GM12878 (cell line): ENCODE measurements at regions not wholly inside any gene's neighbourhood (a gene's known extent, or its start where the extent isn't known, plus 50 kb on each side); places are given as distances from the start of the nearest gene placed in this dataset.

ENCODE experiments used
- ATAC-seq: fragments of 200-7000 bp; cut with Tn5 transposase; 3 replicates; pipeline ENCODE4 v1.9.1; 2020; ENCODE audit warnings: mild to moderate bottlenecking, moderate library complexity
- BruUV-seq: library from RNA; stranded (reverse); fragments of 400-500 nt; replicated peaks from 2 replicates; lab custom pipeline; 2021; lab: Mats Ljungman, UMichigan
- CTCF ChIA-PET: fragments of 300-600 bp; sonication (Branson Sonifier 250); formaldehyde crosslinking; extraction: SDS; loops from one replicate; lab custom pipeline; 2021; ENCODE audit warnings: inconsistent platforms; lab: Yijun Ruan, JAX
- POLR2A ChIA-PET: fragments of 350-600 bp; formaldehyde crosslinking; extraction: SDS; loops from one replicate; lab custom pipeline; 2021; ENCODE audit warnings: inconsistent platforms; lab: Charles Lee
- RAD21 ChIA-PET: fragments of 300-600 bp; sonication (Branson Sonifier 250); formaldehyde crosslinking; loops from one replicate; lab custom pipeline; 2023; ENCODE audit warnings: antibody characterized with exemption; ENCODE audit not compliant: unreplicated experiment; lab: Charles Lee
- SMC1A ChIA-PET: fragments of 300-600 bp; sonication (Branson Sonifier 250); formaldehyde crosslinking; loops from one replicate; lab custom pipeline; 2023; ENCODE audit not compliant: unreplicated experiment, uncharacterized antibody; lab: Charles Lee
- DNase-seq: peaks from one replicate; pipeline ENCODE4 v3.0.0-alpha.2; 2011; ENCODE audit warnings: low read depth, low spot score
- FAIRE-seq: peaks from 3 replicates; lab custom pipeline; 2011; peaks lifted over from hg19 to GRCh38; lab: Jason Lieb, UNC
- H2AFZ ChIP-seq: 2 replicates; pipeline ENCODE4 v1.6.0; 2011; ENCODE audit warnings: low read depth, low read length, control low read depth; ENCODE audit not compliant: control insufficient read depth
- H3K27ac ChIP-seq: 2 replicates; pipeline ENCODE4 v1.5.1; 2011; ENCODE audit warnings: control low read depth; ENCODE audit not compliant: control insufficient read depth, insufficient read depth
- H3K27me3 ChIP-seq, 2 experiments: replicated peaks in 1 of 2; 2 replicates each; pipeline versions ENCODE4 v1.6.0 to v1.6.1; 2011; ENCODE audit warnings: low read length in 1 of 2; ENCODE audit not compliant: control insufficient read depth in 2 of 2, insufficient read depth in 2 of 2
- H3K36me3 ChIP-seq, 2 experiments: 2 replicates each; pipeline ENCODE4 v1.5.1; 2011; ENCODE audit warnings: low read length in 1 of 2; ENCODE audit not compliant: control insufficient read depth in 2 of 2, insufficient read depth in 2 of 2
- H3K4me1 ChIP-seq: 2 replicates; pipeline ENCODE4 v1.6.1; 2011; ENCODE audit warnings: mild to moderate bottlenecking, low read length, moderate library complexity, mixed read lengths; ENCODE audit not compliant: control insufficient read depth, insufficient read depth
- H3K4me2 ChIP-seq: 2 replicates; pipeline ENCODE4 v1.6.0; 2011; ENCODE audit warnings: control low read depth; ENCODE audit not compliant: control insufficient read depth, insufficient read depth
- H3K4me3 ChIP-seq: fragments of 200-600 bp; sonication (generic); 2 replicates; pipeline ENCODE4 v1.5.1; 2016
- H3K79me2 ChIP-seq: 2 replicates; pipeline ENCODE4 v1.6.0; 2011; ENCODE audit warnings: low read length; ENCODE audit not compliant: control insufficient read depth, insufficient read depth
- H3K9ac ChIP-seq: 2 replicates; pipeline ENCODE4 v1.8.0; 2011; ENCODE audit warnings: low read length, control low read depth, mixed read lengths; ENCODE audit not compliant: control insufficient read depth, insufficient read depth
- H3K9me3 ChIP-seq: replicated peaks from 3 replicates; pipeline ENCODE4 v1.5.1; 2011; ENCODE audit warnings: mild to moderate bottlenecking, low read length; ENCODE audit not compliant: control insufficient read depth, insufficient read depth
- H4K20me1 ChIP-seq: 2 replicates; pipeline ENCODE4 v1.6.0; 2011; ENCODE audit not compliant: control insufficient read depth, insufficient read depth
- FOXK2 ChIP-seq: fragments of 450-650 bp; IDR thresholded peaks from 2 replicates; pipeline ENCODE4 v1.6.1; 2017; ENCODE audit warnings: mild to moderate bottlenecking, moderate library complexity
- JUNB ChIP-seq: IDR thresholded peaks from 2 replicates; pipeline ENCODE4 v1.6.1; 2016; ENCODE audit warnings: antibody characterized with exemption, mild to moderate bottlenecking
- JUND ChIP-seq: IDR thresholded peaks from 2 replicates; pipeline ENCODE4 v1.6.1; 2012; ENCODE audit warnings: low read depth, mild to moderate bottlenecking, low read length, improper control_type of control experiment, moderate library complexity
- KAT2A ChIP-seq: conservative IDR thresholded peaks from 2 replicates; pipeline ENCODE4 v1.6.1; 2011; ENCODE audit warnings: low read depth, low read length; ENCODE audit not compliant: control insufficient read depth
- MTA3 ChIP-seq: IDR thresholded peaks from 2 replicates; pipeline ENCODE4 v1.6.1; 2012; ENCODE audit warnings: low read length, inconsistent platforms, borderline replicate concordance
- RELA ChIP-seq: fragments of 450-650 bp; IDR thresholded peaks from 2 replicates; pipeline ENCODE4 v1.8.0; 2014; ENCODE audit warnings: borderline replicate concordance; ENCODE audit not compliant: partially characterized antibody
- SIX5 ChIP-seq: IDR thresholded peaks from 2 replicates; pipeline ENCODE4 v1.6.1; 2011; ENCODE audit warnings: mild to moderate bottlenecking, low read depth, low read length, moderate library complexity; ENCODE audit not compliant: severe bottlenecking
- STAT1 ChIP-seq: fragments of 450-650 bp; conservative IDR thresholded peaks from 2 replicates; pipeline ENCODE4 v1.6.1; 2014; ENCODE audit warnings: antibody characterized with exemption, mild to moderate bottlenecking
- YY1 ChIP-seq: IDR thresholded peaks from 2 replicates; pipeline ENCODE4 v1.6.1; 2011; ENCODE audit warnings: low read depth, mild to moderate bottlenecking, low read length
- ZZZ3 ChIP-seq: IDR thresholded peaks from 2 replicates; pipeline ENCODE4 v1.6.1; 2011; ENCODE audit warnings: low read depth; ENCODE audit not compliant: control insufficient read depth, insufficient read length
- WGBS: methylation state at CpG from one replicate; pipeline ENCODE4 v1.1.6; 2016; ENCODE audit warnings: low lambda C conversion rate; ENCODE audit not compliant: insufficient replicate concordance, insufficient coverage; ENCODE audit errors: missing lambda C conversion rate; 5-methylcytosine and 5-hydroxymethylcytosine counted together
- in situ Hi-C: fragments of 300-500 bp; cut with MboI; formaldehyde crosslinking; loops from 9 replicates; pipeline ENCODE4 v1.14.3; 2018; ENCODE audit warnings: mixed read lengths
- intact Hi-C: fragments of 100-400 bp; cut with micrococcal nuclease; formaldehyde crosslinking; loops from one replicate; pipeline ENCODE4 v1.14.2; 2022; ENCODE audit not compliant: unreplicated experiment

- H4K20me1 ChIP-seq = no peaks in the 10 kb centered on the region
- no peak overlapping the region for H3K27ac ChIP-seq
- FAIRE-seq (no peak), ATAC-seq (no peak), DNase-seq (no peak)
- POLR2A ChIA-PET = no interaction called here
- CTCF ChIA-PET = no interaction called here
- no peak overlapping the region for H3K4me2 ChIP-seq
- H3K27me3 ChIP-seq = no peaks in the 10 kb centered on the region
- H3K36me3 ChIP-seq = no peaks in the 10 kb centered on the region
- H3K9me3 ChIP-seq = no peaks in the 10 kb centered on the region
- H3K4me3 ChIP-seq = no peak overlapping the region
- SMC1A ChIA-PET = no interaction called here
- WGBS = 60% methylated on average over 8 of the region's 8 CpGs
- BruUV-seq = no TSS peak
- in situ Hi-C loops = no loop called here
- intact Hi-C loops = no loop called here
- no peaks in the 10 kb centered on the region for H3K79me2 ChIP-seq
- H3K9ac ChIP-seq = no peak overlapping the region
- H2AFZ ChIP-seq = no peak overlapping the region
- TF ChIP-seq YY1 (no peak), FOXK2 (no peak), JUND (no peak), STAT1 (no peak), KAT2A (no peak), RELA (no peak), MTA3 (no peak), SIX5 (no peak), JUNB (no peak), ZZZ3 (no peak)
- H3K4me1 ChIP-seq = no peaks in the 10 kb centered on the region
- RAD21 ChIA-PET = no interaction called here
Observed at GRCh38 chr3:22928216-22929110, 274.7 kb upstream of the UBE2E2 start.
